Neutrophil (primary cell): ENCODE measurements at regions not wholly inside any gene's neighbourhood (a gene's known extent, or its start where the extent isn't known, plus 50 kb on each side); places are given as distances from the start of the nearest gene placed in this dataset.
"Not testable (repeated sequence)": the region's sequence is repeated elsewhere in the genome, so short reads cannot be mapped to it uniquely, and the experiment has no call there.

ENCODE experiments used
- H3K27ac ChIP-seq: fragments of 200-600 bp; sonication (generic); 2 replicates; pipeline ENCODE4 v1.5.1; 2016; ENCODE audit warnings: mild to moderate bottlenecking, moderate library complexity
- H3K27me3 ChIP-seq: fragments of 200-600 bp; sonication (generic); 2 replicates; pipeline ENCODE4 v1.6.0; 2016; ENCODE audit warnings: mild to moderate bottlenecking
- H3K36me3 ChIP-seq: fragments of 200-600 bp; sonication (generic); 2 replicates; pipeline ENCODE4 v1.5.1; 2017
- H3K4me1 ChIP-seq, 2 experiments: fragments of 200-600 bp in 1 of 2; sonication (generic) in 1 of 2; 1 replicate in 1 of 2; 2 replicates in 1 of 2; pipeline versions ENCODE4 v1.5.1 to v1.6.1; 2013 to 2016; ENCODE audit warnings: low read depth in 1 of 2, low read length in 1 of 2, mild to moderate bottlenecking in 1 of 2, moderate library complexity in 1 of 2; ENCODE audit not compliant: control insufficient read depth in 1 of 2, insufficient read depth in 1 of 2
- H3K4me3 ChIP-seq, 2 experiments: fragments of 200-600 bp in 1 of 2; sonication (generic) in 1 of 2; 1 replicate in 1 of 2; 2 replicates in 1 of 2; pipeline ENCODE4 v1.5.1; 2013 to 2016; ENCODE audit warnings: low read depth in 1 of 2, low read length in 1 of 2, mild to moderate bottlenecking in 1 of 2, moderate library complexity in 1 of 2
- H3K9me3 ChIP-seq: fragments of 200-600 bp; sonication (generic); 2 replicates; pipeline ENCODE4 v1.5.1; 2016
- CTCF ChIP-seq: fragments of 200-600 bp; sonication (generic); IDR thresholded peaks from 2 replicates; pipeline ENCODE4 v1.5.1; 2016; ENCODE audit warnings: antibody characterized with exemption

DNA sequence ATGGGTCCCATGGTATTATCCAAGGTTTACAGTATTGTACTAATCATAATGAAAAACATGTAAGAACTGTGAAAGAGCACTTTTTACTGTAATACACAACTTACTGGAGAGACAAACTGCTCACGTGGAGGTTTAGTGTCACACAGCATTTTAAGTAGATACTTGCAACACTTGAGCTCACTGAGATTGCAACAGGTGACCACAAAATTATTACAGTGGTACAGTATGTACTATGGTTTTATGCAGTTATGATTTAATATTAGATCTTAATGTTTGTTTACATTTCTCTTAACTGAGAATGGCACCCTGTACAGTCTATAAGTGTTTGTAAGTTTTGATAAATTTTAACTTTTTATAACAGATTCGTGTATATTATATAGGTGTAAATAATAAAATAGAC lies 118.6 kb upstream of the SKOR2 start:
- Histone ChIP-seq H3K27ac (no peak overlapping the region), H3K36me3 (no peaks in the 10 kb centered on the region), H3K4me1 (no peaks in the 10 kb centered on the region), H3K9me3 (no peaks in the 10 kb centered on the region), H3K27me3 (no peaks in the 10 kb centered on the region), H3K4me3 (no peak overlapping the region)
- no peak for TF ChIP-seq CTCF

- not testable (repeated sequence) for H3K9me3 ChIP-seq, H3K4me1 ChIP-seq, H3K4me3 ChIP-seq, H3K36me3 ChIP-seq, H3K27me3 ChIP-seq, H3K27ac ChIP-seq
Observed at GRCh38 chr18:47354061-47354460, 102.6 kb upstream of the SKOR2 start.

DNA sequence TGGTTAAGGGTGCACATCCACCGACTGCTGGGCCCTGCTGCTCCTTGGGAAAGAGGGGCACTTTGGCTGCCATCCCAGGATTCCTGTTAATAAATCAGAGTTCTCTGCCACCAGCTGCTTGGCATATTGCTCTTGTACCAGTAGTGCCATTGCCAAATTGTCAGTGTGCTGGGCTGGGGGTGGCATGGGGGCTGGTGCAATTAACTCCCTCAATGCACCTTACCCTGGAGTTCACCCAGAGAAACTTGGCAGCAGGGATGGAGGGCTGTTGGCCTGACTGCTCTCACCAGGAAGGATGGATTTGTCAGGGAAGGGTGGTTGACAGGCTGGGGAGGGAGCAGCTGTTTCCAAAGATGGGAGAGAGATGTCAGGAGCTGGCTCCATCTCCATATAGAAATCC lies 94.6 kb upstream of the SKOR2 start:
- TF ChIP-seq CTCF, result no peak
- no peaks in the 10 kb centered on the region for H3K36me3 ChIP-seq
- no peaks in the 10 kb centered on the region for H3K9me3 ChIP-seq
- H3K27ac ChIP-seq, result no peak overlapping the region
- H3K4me1 ChIP-seq, result no peaks in the 10 kb centered on the region
- H3K27me3 ChIP-seq, result no peaks in the 10 kb centered on the region
- H3K4me3 ChIP-seq, result no peak overlapping the region

GRCh38 chr18:47345291-47345690 lies 93.8 kb upstream of the SKOR2 start:
- H3K27ac ChIP-seq, result no peak overlapping the region
- H3K4me1 ChIP-seq, result no peaks in the 10 kb centered on the region
- no peak overlapping the region for H3K4me3 ChIP-seq
- no peaks in the 10 kb centered on the region for H3K27me3 ChIP-seq
- H3K9me3 ChIP-seq, result no peaks in the 10 kb centered on the region
- H3K36me3 ChIP-seq, result no peaks in the 10 kb centered on the region
- TF ChIP-seq CTCF, result no peak

DNA sequence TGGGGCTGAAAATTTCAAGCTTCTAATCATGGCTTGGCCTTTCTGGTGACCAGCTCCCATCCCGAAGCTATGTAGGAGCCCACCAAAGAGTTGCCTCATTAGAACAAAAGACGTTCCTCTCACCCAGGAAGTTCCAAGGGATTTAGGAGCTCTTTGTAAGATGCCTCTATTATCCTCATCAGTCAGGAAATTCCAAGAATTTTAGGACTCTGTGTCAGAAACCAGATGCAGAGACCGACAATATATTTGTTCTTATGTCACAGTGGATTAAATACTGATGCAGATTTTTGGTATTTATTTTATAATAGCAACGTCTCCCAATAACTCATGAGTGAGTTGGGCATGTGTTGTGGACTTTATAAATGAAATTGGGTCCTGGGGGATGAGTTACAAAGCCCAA lies 91.8 kb upstream of the SKOR2 start:
- TF ChIP-seq CTCF, result no peak
- H3K9me3 ChIP-seq, result no peaks in the 10 kb centered on the region
- H3K27me3 ChIP-seq, result no peaks in the 10 kb centered on the region
- H3K4me1 ChIP-seq, result no peaks in the 10 kb centered on the region
- no peaks in the 10 kb centered on the region for H3K36me3 ChIP-seq
- no peak overlapping the region for H3K27ac ChIP-seq
- H3K4me3 ChIP-seq, result no peak overlapping the region

DNA sequence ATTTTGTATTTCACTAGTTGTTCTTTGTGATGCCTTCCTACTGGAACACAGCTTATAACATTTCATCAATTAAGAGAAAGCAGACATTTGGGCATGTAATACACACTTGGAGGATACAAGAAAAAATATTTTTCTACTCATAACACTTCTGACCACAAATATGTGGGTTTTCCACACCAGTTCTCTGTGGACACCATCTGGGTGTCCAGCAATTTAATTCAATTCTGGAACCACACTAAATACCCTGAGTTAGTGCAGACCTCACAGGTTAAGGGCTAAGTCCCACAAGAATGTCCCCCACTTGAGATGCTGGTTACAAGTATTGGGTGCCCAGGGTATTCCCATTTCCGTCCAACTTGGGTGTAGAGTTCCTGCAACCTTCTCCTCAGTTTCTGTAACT lies 91.1 kb upstream of the SKOR2 start:
- H3K4me1 ChIP-seq, result no peaks in the 10 kb centered on the region
- no peaks in the 10 kb centered on the region for H3K36me3 ChIP-seq
- TF ChIP-seq CTCF, result no peak
- no peak overlapping the region for H3K27ac ChIP-seq
- no peak overlapping the region for H3K4me3 ChIP-seq
- H3K27me3 ChIP-seq, result no peaks in the 10 kb centered on the region
- H3K9me3 ChIP-seq, result no peaks in the 10 kb centered on the region
